ENCODE measurements at regions not wholly inside any gene's neighbourhood (a gene's known extent, or its start where the extent isn't known, plus 50 kb on each side); places are given as distances from the start of the nearest gene placed in this dataset.

GRCh38 chr9:2496169-2496568 lies 125.4 kb upstream of the VLDLR start:
- Histone ChIP-seq H3K4me3 (ENCODE audit: insufficient read length, low read depth) (no peak overlapping the region), H3K4me1 (ENCODE audit: insufficient read depth, insufficient read length) (peaks cover 4% of the 10 kb centered on the region), H3K9me3 (ENCODE audit: insufficient read depth, low read length) (no peaks in the 10 kb centered on the region), H3K27me3 (ENCODE audit: insufficient read depth, insufficient read length) (no peaks in the 10 kb centered on the region), H3K9ac (ENCODE audit: insufficient read length, low read depth) (no peak overlapping the region), H3K36me3 (ENCODE audit: insufficient read depth, insufficient read length, low read length) (peaks cover 4% of the 10 kb centered on the region)
- TF ChIP-seq YY1 (IDR thresholded peaks at IDR 0.05; ENCODE audit: insufficient read depth, insufficient read length): no peak
- no peak for TF ChIP-seq ZNF274 (IDR thresholded peaks at IDR 0.05; ENCODE audit: low read depth, low read length)
- no peak for TF ChIP-seq SUZ12 (IDR thresholded peaks at IDR 0.05; ENCODE audit: extremely low read depth, insufficient read depth, insufficient read length)
- DNase-seq (ENCODE audit: low read depth, low spot score): no peak

- Histone ChIP-seq H3K4me1 (ENCODE audit: insufficient read depth, insufficient read length) (peaks cover 4% of the 10 kb centered on the region), H3K36me3 (ENCODE audit: insufficient read depth, insufficient read length, low read length) (peaks cover 4% of the 10 kb centered on the region), H3K27me3 (ENCODE audit: insufficient read depth, insufficient read length) (no peaks in the 10 kb centered on the region), H3K9me3 (ENCODE audit: insufficient read depth, low read length) (no peaks in the 10 kb centered on the region), H3K9ac (ENCODE audit: insufficient read length, low read depth) (no peak overlapping the region), H3K4me3 (ENCODE audit: insufficient read length, low read depth) (no peak overlapping the region)
- DNase-seq (ENCODE audit: low read depth, low spot score): no peak
- no peak for TF ChIP-seq ZNF274 (IDR thresholded peaks at IDR 0.05; ENCODE audit: low read depth, low read length)
- no peak for TF ChIP-seq SUZ12 (IDR thresholded peaks at IDR 0.05; ENCODE audit: extremely low read depth, insufficient read depth, insufficient read length)
- TF ChIP-seq YY1 (IDR thresholded peaks at IDR 0.05; ENCODE audit: insufficient read depth, insufficient read length): no peak
These were observed 124.7 kb upstream of the VLDLR start for GRCh38 chr9:2496934-2497333.

GRCh38 chr9:2497666-2498400 lies 123.8 kb upstream of the VLDLR start:
- Histone ChIP-seq H3K27me3 (ENCODE audit: insufficient read depth, insufficient read length) (no peaks in the 10 kb centered on the region), H3K36me3 (ENCODE audit: insufficient read depth, insufficient read length, low read length) (peaks cover 4% of the 10 kb centered on the region), H3K4me1 (ENCODE audit: insufficient read depth, insufficient read length) (peaks cover 4% of the 10 kb centered on the region), H3K4me3 (ENCODE audit: insufficient read length, low read depth) (no peak overlapping the region), H3K9me3 (ENCODE audit: insufficient read depth, low read length) (no peaks in the 10 kb centered on the region), H3K9ac (ENCODE audit: insufficient read length, low read depth) (no peak overlapping the region)
- no peak for DNase-seq (ENCODE audit: low read depth, low spot score)
- TF ChIP-seq YY1 (IDR thresholded peaks at IDR 0.05; ENCODE audit: insufficient read depth, insufficient read length) (no peak), ZNF274 (IDR thresholded peaks at IDR 0.05; ENCODE audit: low read depth, low read length) (no peak), SUZ12 (IDR thresholded peaks at IDR 0.05; ENCODE audit: extremely low read depth, insufficient read depth, insufficient read length) (no peak)

GRCh38 chr9:2502210-2502609 lies 119.4 kb upstream of the VLDLR start:
- no peaks in the 10 kb centered on the region for H3K27me3 ChIP-seq (ENCODE audit: insufficient read depth, insufficient read length)
- no peak for DNase-seq (ENCODE audit: low read depth, low spot score)
- no peak overlapping the region for H3K4me3 ChIP-seq (ENCODE audit: insufficient read length, low read depth)
- TF ChIP-seq ZNF274 (IDR thresholded peaks at IDR 0.05; ENCODE audit: low read depth, low read length): no peak
- TF ChIP-seq YY1 (IDR thresholded peaks at IDR 0.05; ENCODE audit: insufficient read depth, insufficient read length): no peak
- no peak for TF ChIP-seq SUZ12 (IDR thresholded peaks at IDR 0.05; ENCODE audit: extremely low read depth, insufficient read depth, insufficient read length)
- no peak overlapping the region for H3K9ac ChIP-seq (ENCODE audit: insufficient read length, low read depth)
- no peaks in the 10 kb centered on the region for H3K4me1 ChIP-seq (ENCODE audit: insufficient read depth, insufficient read length)
- H3K9me3 ChIP-seq (ENCODE audit: insufficient read depth, low read length): no peaks in the 10 kb centered on the region
- H3K36me3 ChIP-seq (ENCODE audit: insufficient read depth, insufficient read length, low read length): peaks cover 4% of the 10 kb centered on the region

GRCh38 chr9:2502760-2503159 lies 118.8 kb upstream of the VLDLR start:
- Histone ChIP-seq H3K4me3 (ENCODE audit: insufficient read length, low read depth) (no peak overlapping the region), H3K9me3 (ENCODE audit: insufficient read depth, low read length) (no peaks in the 10 kb centered on the region), H3K9ac (ENCODE audit: insufficient read length, low read depth) (no peak overlapping the region), H3K27me3 (ENCODE audit: insufficient read depth, insufficient read length) (no peaks in the 10 kb centered on the region), H3K36me3 (ENCODE audit: insufficient read depth, insufficient read length, low read length) (peaks cover 4% of the 10 kb centered on the region), H3K4me1 (ENCODE audit: insufficient read depth, insufficient read length) (no peaks in the 10 kb centered on the region)
- no peak for TF ChIP-seq ZNF274 (IDR thresholded peaks at IDR 0.05; ENCODE audit: low read depth, low read length)
- TF ChIP-seq SUZ12 (IDR thresholded peaks at IDR 0.05; ENCODE audit: extremely low read depth, insufficient read depth, insufficient read length): no peak
- TF ChIP-seq YY1 (IDR thresholded peaks at IDR 0.05; ENCODE audit: insufficient read depth, insufficient read length): no peak
- no peak for DNase-seq (ENCODE audit: low read depth, low spot score)

GRCh38 chr9:2506321-2506720 lies 115.3 kb upstream of the VLDLR start:
- DNase-seq (ENCODE audit: low read depth, low spot score): no peak

GRCh38 chr9:2523591-2523990 lies 98.0 kb upstream of the VLDLR start:
- H3K9me3 ChIP-seq (ENCODE audit: insufficient read depth, low read length): 0 out of 2 replicates have a peak, but pooled peaks cover 4% of the 10 kb centered on the region
- H3K4me1 ChIP-seq (ENCODE audit: insufficient read depth, insufficient read length): no peaks in the 10 kb centered on the region
- TF ChIP-seq SUZ12 (IDR thresholded peaks at IDR 0.05; ENCODE audit: extremely low read depth, insufficient read depth, insufficient read length) (no peak), ZNF274 (IDR thresholded peaks at IDR 0.05; ENCODE audit: low read depth, low read length) (no peak), YY1 (IDR thresholded peaks at IDR 0.05; ENCODE audit: insufficient read depth, insufficient read length) (no peak)
- H3K4me3 ChIP-seq (ENCODE audit: insufficient read length, low read depth): no peak overlapping the region
- no peak overlapping the region for H3K9ac ChIP-seq (ENCODE audit: insufficient read length, low read depth)
- H3K27me3 ChIP-seq (ENCODE audit: insufficient read depth, insufficient read length): no peaks in the 10 kb centered on the region
- no peak for DNase-seq (ENCODE audit: low read depth, low spot score)
- peaks cover 13% of the 10 kb centered on the region for H3K36me3 ChIP-seq (ENCODE audit: insufficient read depth, insufficient read length, low read length)

More at GRCh38 chr9:2506321-2506720, 115.3 kb upstream of the VLDLR start:
- H3K4me3 ChIP-seq (ENCODE audit: insufficient read length, low read depth): no peak overlapping the region
- TF ChIP-seq SUZ12 (IDR thresholded peaks at IDR 0.05; ENCODE audit: extremely low read depth, insufficient read depth, insufficient read length): no peak
- H3K27me3 ChIP-seq (ENCODE audit: insufficient read depth, insufficient read length): no peaks in the 10 kb centered on the region
- 0 out of 2 replicates have a peak, but pooled peaks cover 2% of the 10 kb centered on the region for H3K9me3 ChIP-seq (ENCODE audit: insufficient read depth, low read length)
- H3K36me3 ChIP-seq (ENCODE audit: insufficient read depth, insufficient read length, low read length): peaks cover 3% of the 10 kb centered on the region
- H3K9ac ChIP-seq (ENCODE audit: insufficient read length, low read depth): no peak overlapping the region
- no peaks in the 10 kb centered on the region for H3K4me1 ChIP-seq (ENCODE audit: insufficient read depth, insufficient read length)

All from NT2/D1 (cell line).